NB4 (cell line): ENCODE measurements at regions not wholly inside any gene's neighbourhood (a gene's known extent, or its start where the extent isn't known, plus 50 kb on each side); places are given as distances from the start of the nearest gene placed in this dataset.

Experiments
- MYC ChIP-seq: IDR thresholded peaks from 2 replicates; pipeline ENCODE4 v1.6.1; 2011; ENCODE audit warnings: low read depth, low read length
- POLR2A ChIP-seq: IDR thresholded peaks from 2 replicates; pipeline ENCODE4 v1.6.1; 2011; ENCODE audit warnings: mild to moderate bottlenecking; ENCODE audit not compliant: insufficient read length; ENCODE audit errors: extremely low read depth
- TF ChIP-seq, protein P1 (sequence below): IDR thresholded peaks from one replicate; pipeline ENCODE4 v1.5.1; 2012; ENCODE audit warnings: low read depth, low read length
- TF ChIP-seq, protein P2 (sequence below): IDR thresholded peaks from 2 replicates; pipeline ENCODE4 v1.6.1; 2011; ENCODE audit warnings: low read depth, low read length

DNA sequence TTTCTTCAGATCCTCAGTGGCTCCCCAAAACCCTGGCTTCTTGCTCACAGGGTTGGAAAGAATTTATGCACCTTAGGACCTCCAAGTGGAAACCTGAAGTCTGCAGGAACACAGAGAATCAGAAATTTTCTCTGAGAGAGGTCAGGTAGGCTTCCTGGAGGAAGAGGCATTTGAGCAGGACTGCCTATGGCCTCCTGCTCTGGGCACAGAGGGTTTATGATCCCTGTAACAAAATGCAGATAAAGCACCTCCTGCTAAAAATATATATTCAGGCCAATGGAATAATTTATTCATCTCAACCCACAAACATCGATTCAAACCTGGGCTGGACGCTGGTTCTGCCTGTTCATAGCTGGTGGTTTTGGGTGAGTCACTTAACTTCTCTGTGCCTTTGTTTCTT, 68.1 kb upstream of the FGF3 start:
- TF ChIP-seq, protein P1, sequence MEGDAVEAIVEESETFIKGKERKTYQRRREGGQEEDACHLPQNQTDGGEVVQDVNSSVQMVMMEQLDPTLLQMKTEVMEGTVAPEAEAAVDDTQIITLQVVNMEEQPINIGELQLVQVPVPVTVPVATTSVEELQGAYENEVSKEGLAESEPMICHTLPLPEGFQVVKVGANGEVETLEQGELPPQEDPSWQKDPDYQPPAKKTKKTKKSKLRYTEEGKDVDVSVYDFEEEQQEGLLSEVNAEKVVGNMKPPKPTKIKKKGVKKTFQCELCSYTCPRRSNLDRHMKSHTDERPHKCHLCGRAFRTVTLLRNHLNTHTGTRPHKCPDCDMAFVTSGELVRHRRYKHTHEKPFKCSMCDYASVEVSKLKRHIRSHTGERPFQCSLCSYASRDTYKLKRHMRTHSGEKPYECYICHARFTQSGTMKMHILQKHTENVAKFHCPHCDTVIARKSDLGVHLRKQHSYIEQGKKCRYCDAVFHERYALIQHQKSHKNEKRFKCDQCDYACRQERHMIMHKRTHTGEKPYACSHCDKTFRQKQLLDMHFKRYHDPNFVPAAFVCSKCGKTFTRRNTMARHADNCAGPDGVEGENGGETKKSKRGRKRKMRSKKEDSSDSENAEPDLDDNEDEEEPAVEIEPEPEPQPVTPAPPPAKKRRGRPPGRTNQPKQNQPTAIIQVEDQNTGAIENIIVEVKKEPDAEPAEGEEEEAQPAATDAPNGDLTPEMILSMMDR, result no peak
- TF ChIP-seq POLR2A, result no peak
- TF ChIP-seq, protein P2, sequence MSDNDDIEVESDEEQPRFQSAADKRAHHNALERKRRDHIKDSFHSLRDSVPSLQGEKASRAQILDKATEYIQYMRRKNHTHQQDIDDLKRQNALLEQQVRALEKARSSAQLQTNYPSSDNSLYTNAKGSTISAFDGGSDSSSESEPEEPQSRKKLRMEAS, result no peak
- TF ChIP-seq MYC, result no peak
